ENCODE measurements at regions not wholly inside any gene's neighbourhood (a gene's known extent, or its start where the extent isn't known, plus 50 kb on each side); places are given as distances from the start of the nearest gene placed in this dataset.
A peak's percentile ranks its signal among the peaks of the same experiment; 100 is the strongest.

GRCh38 chr1:17979815-17980214, 127.8 kb upstream of the IGSF21 start:
- Histone ChIP-seq H3K27me3 (ENCODE audit: control insufficient read depth, insufficient read depth, low read length, poor library complexity, severe bottlenecking) (peaks cover 6% of the 10 kb centered on the region), H3K4me1 (ENCODE audit: control insufficient read depth, insufficient read depth, low read length) (no peaks in the 10 kb centered on the region), H3K36me3 (ENCODE audit: control insufficient read depth, insufficient read depth, low read length) (no peaks in the 10 kb centered on the region), H3K9me3 (ENCODE audit: control insufficient read depth, low read length) (no peaks in the 10 kb centered on the region), H3K27ac (ENCODE audit: low read depth, low read length) (no peak overlapping the region), H3K4me3 (ENCODE audit: low read length) (no peak overlapping the region), H3K9ac (ENCODE audit: extremely low read depth, low read length, poor library complexity, severe bottlenecking) (no peak overlapping the region)
- H3K27ac Mint-ChIP-seq: no peak overlapping the region
- no peaks in the 10 kb centered on the region for H3K9me3 Mint-ChIP-seq
- peak; percentile 60 for DNase-seq
- H3K4me1 Mint-ChIP-seq: no peaks in the 10 kb centered on the region
- H3K36me3 Mint-ChIP-seq (ENCODE audit: low read depth): no peaks in the 10 kb centered on the region
- WGBS, 2 experiments (ENCODE audit: insufficient coverage in 1 of 2, insufficient read length in 1 of 2): 74 to 75% methylated on average over 1 to 6 of the region's 6 CpGs
- peaks cover 5% of the 10 kb centered on the region for H3K27me3 Mint-ChIP-seq (ENCODE audit: insufficient read depth)
- TF ChIP-seq CTCF (conservative IDR thresholded peaks at IDR 0.05): no peak
- no peak overlapping the region for H3K4me3 Mint-ChIP-seq

- no peaks in the 10 kb centered on the region for H3K36me3 ChIP-seq (ENCODE audit: control insufficient read depth, insufficient read depth, low read length)
- H3K9me3 ChIP-seq (ENCODE audit: control insufficient read depth, low read length): no peaks in the 10 kb centered on the region
- TF ChIP-seq CTCF (conservative IDR thresholded peaks at IDR 0.05): no peak
- no peak overlapping the region for H3K4me3 ChIP-seq (ENCODE audit: low read length)
- Mint-ChIP-seq H3K27ac (no peak overlapping the region), H3K36me3 (ENCODE audit: low read depth) (no peaks in the 10 kb centered on the region), H3K4me1 (no peaks in the 10 kb centered on the region), H3K9me3 (no peaks in the 10 kb centered on the region), H3K4me3 (no peak overlapping the region), H3K27me3 (ENCODE audit: insufficient read depth) (peaks cover 1% of the 10 kb centered on the region)
- H3K27ac ChIP-seq (ENCODE audit: low read depth, low read length): no peak overlapping the region
- WGBS, 2 experiments (ENCODE audit: insufficient coverage in 1 of 2, insufficient read length in 1 of 2): 87 to 93% methylated on average over 6 of the region's 6 CpGs
- DNase-seq: no peak
- no peaks in the 10 kb centered on the region for H3K4me1 ChIP-seq (ENCODE audit: control insufficient read depth, insufficient read depth, low read length)
- H3K27me3 ChIP-seq (ENCODE audit: control insufficient read depth, insufficient read depth, low read length, poor library complexity, severe bottlenecking): peaks cover 6% of the 10 kb centered on the region
- H3K9ac ChIP-seq (ENCODE audit: extremely low read depth, low read length, poor library complexity, severe bottlenecking): no peak overlapping the region
Observed at GRCh38 chr1:17982197-17982596, 125.4 kb upstream of the IGSF21 start.

GRCh38 chr1:17984583-17984982, 123.0 kb upstream of the IGSF21 start:
- Histone ChIP-seq H3K36me3 (ENCODE audit: control insufficient read depth, insufficient read depth, low read length) (no peaks in the 10 kb centered on the region), H3K9me3 (ENCODE audit: control insufficient read depth, low read length) (no peaks in the 10 kb centered on the region), H3K27ac (ENCODE audit: low read depth, low read length) (no peak overlapping the region), H3K27me3 (ENCODE audit: control insufficient read depth, insufficient read depth, low read length, poor library complexity, severe bottlenecking) (peaks cover 6% of the 10 kb centered on the region), H3K4me3 (ENCODE audit: low read length) (no peak overlapping the region), H3K4me1 (ENCODE audit: control insufficient read depth, insufficient read depth, low read length) (no peaks in the 10 kb centered on the region), H3K9ac (ENCODE audit: extremely low read depth, low read length, poor library complexity, severe bottlenecking) (no peak overlapping the region)
- TF ChIP-seq CTCF (conservative IDR thresholded peaks at IDR 0.05): peak; percentile 93
- Mint-ChIP-seq H3K36me3 (ENCODE audit: low read depth) (no peaks in the 10 kb centered on the region), H3K27me3 (ENCODE audit: insufficient read depth) (peaks cover 1% of the 10 kb centered on the region), H3K9me3 (no peaks in the 10 kb centered on the region), H3K4me1 (no peaks in the 10 kb centered on the region), H3K27ac (no peak overlapping the region), H3K4me3 (no peak overlapping the region)
- peak; percentile 87 for DNase-seq
- WGBS, 2 experiments (ENCODE audit: insufficient coverage in 1 of 2, insufficient read length in 1 of 2): 51 to 91% methylated on average over 5 to 9 of the region's 9 CpGs

Data from endodermal cell (in vitro differentiated cells).